NT2/D1 (cell line): ENCODE measurements at regions not wholly inside any gene's neighbourhood (a gene's known extent, or its start where the extent isn't known, plus 50 kb on each side); places are given as distances from the start of the nearest gene placed in this dataset.

Experiments
- SUZ12 ChIP-seq: IDR thresholded peaks from 2 replicates; pipeline ENCODE4 v1.6.1; 2011; ENCODE audit not compliant: insufficient read length, insufficient read depth; ENCODE audit errors: extremely low read depth
- YY1 ChIP-seq: IDR thresholded peaks from 2 replicates; pipeline ENCODE4 v1.6.1; 2011; ENCODE audit not compliant: insufficient read length, insufficient read depth
- ZNF274 ChIP-seq: IDR thresholded peaks from 2 replicates; pipeline ENCODE4 v1.6.1; 2011; ENCODE audit warnings: mild to moderate bottlenecking, low read depth, low read length

DNA sequence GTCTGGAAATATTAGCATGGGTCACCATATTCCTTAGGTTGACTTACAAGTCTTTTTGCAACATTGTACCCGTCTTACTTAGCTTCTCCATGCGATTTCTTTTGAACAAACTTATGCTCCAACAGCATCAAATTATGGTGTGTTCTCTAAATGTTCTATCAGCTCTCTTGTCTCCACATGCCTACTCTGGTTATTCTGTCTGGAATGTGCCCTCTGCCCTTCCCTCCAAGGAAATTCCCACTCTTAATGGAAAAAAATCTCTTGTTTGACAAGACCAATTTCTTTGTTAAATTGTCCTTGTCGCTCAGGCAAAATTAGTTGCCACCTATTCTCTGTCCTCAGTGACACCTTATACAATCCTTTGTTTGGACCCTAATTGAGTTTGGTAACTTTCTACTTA, 522.8 kb upstream of the LUZP2 start:
- TF ChIP-seq YY1: no peak
- no peak for TF ChIP-seq SUZ12
- TF ChIP-seq ZNF274: no peak
